ENCODE measurements at regions not wholly inside any gene's neighbourhood (a gene's known extent, or its start where the extent isn't known, plus 50 kb on each side); places are given as distances from the start of the nearest gene placed in this dataset.
"Not testable (repeated sequence)": the region's sequence is repeated elsewhere in the genome, so short reads cannot be mapped to it uniquely, and the experiment has no call there.

DNA sequence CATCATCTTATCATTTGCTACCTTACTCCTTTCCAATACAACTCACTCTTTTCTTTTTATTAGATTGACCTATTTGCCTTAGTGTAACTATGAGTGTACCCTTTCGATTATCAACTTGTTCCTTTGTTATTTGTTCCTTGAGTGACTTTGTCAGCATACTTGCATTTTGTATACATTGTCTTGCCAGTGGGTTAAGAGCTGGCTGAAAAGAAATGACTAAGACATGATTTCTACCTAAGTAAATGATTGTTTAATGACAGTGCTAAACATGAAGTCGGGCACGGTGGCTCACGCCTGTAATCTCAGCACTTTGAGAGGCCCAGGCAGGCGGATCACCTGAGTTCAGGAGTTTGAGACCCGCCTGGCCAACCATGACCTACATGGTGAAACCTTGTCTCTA, 1042.3 kb downstream of the TBL1XR1 start:
- DNase-seq: no peak

DNA sequence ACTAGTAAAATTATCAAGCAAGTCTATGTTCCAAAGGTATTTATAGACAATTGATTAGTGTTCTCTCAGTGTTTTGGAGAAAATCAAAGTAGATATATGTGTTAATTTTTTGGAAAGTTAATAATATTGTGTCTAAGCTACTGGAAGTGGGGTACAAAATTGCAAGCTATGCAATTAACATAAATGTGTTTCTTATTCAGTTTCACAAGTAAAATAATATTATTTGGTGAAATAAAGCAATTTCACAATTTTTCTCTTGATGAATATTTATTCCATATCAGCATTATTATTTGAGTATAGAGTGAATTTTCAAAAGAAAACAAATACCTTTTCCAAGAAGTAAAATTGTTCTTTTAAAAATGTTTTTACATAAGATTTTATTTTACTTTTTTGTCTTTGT, 1047.7 kb downstream of the TBL1XR1 start:
- DNase-seq: no peak

DNA sequence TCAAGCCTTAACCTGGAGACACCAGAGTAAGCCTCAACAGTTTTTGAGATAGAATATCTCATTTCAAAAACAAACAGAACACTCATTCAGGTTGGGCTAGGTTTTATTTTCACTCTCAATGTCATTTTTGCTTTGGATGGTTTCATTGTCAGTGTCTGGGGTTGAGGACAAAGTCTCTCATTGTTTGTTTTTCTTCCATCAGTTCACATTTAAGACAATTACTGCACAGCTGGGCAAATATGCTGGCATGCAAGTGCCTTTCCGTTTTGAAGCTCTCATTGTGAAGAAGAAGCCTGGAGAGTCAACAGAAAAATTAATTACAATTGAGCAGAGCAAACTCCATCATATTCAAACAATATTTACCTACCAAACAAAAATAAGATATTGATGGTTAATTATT, 1050.0 kb downstream of the TBL1XR1 start:
- no peak for DNase-seq

DNA sequence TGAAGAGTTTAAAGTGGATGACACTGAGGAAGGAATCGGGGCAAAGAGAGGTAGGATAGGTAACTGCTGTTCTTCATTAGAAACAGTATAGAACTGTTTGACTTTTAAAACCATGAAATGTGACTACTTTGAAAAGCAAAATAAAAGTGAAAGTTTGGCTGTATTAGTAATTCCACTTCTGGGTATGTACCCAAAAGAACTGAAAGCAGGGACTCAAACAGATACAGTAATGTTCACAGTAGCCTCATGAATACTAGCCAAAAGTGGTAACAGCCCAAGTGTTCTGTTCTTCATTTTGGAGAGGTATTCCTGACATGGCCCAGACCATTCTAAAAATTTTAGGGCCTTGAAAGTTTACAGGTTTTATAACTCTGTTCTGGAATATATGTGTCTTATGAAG, 1055.4 kb downstream of the TBL1XR1 start:
- DNase-seq: no peak

DNA sequence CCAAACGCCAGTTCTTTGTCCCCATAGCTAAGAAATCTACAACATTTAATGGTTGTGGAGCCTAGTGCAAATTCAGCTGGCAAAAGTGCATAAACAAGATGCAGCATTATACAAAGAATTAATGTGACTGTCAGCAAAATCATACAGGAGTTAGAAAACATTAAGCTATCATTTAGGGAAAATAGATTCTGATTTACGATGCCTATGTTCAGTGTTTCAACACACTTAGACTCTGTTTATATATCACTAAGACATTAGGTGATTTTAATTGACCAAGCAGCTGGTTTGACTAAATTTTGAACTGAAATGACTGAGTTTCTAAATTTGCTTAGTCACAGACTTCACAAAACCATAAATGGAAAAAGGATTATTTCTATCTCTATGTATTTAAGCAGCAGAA, 1076.8 kb downstream of the TBL1XR1 start:
- DNase-seq: no peak

DNA sequence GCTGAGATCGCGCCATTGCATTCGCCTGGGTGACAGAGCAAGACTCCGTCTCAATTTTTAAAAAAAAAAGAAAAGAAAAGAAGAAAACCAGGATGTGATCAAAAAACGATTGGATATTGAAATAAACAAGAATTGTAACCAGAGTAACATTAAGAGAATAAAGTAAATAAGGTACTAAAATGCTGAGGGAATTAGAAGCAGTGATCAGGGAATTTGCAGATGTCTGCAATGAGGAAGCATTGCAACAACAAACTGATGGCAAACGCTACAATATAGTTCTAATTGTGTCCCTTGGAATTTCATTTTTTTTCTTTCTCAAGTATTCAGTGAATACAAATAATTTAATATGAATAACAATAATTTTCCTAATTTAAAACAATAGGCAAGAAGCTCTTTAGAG, 1077.5 kb downstream of the TBL1XR1 start:
- no peak for DNase-seq

DNA sequence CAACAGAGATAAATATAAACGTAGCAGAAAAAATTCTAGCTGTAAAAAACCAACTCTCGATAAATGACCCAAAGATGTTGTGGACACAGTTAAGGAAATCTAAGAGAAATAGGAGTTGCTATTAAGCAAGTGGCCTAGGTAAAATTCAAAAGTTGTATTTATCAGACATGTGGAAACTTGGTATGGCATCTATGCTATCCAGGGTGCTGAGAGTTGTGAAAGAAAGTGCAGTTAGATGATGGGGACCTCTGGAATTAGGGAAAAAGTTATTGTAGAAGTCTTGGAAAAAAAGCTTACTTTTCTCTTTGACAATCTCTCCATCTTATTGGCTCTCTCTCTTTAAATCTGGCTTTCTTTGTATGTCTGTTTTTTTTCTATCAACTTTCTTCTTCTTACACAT, 1090.9 kb downstream of the TBL1XR1 start:
- DNase-seq: no peak

DNA sequence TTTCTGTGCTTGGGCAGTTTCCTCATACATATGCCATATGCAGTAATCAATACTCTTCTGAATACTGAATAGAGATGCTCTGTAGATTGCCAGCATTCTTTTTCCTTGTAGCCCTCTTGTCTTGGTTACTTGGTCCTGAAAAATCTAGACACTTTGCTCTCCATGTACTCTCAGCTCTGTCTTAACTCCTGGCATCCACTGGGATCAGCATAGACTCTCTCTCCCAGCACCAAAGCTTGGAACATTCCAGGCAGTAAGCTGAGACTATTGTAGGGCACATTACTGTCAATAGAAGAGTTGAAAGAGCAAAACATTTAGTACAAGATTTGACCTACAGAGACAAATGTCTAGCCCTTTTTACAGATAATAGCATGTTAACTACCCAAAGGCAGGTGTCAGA, 1100.3 kb downstream of the TBL1XR1 start:
- no peak for DNase-seq

DNA sequence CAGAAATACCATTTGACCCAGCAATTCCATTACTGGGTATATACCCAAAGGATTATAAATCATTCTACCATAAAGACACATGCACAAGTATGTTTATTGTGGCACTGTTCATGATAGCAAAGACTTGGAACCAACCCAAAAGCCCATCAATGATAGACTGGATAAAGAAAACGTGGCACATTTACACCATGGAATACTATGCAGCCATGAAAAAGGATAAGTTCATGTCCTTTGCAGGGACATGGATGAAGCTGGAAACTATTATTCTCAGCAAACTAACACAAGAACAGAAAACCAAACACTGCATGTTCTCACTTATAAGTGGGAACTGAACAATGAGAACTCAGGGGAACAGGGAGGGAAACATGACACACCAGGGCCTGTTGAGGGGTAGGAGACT, 1103.4 kb downstream of the TBL1XR1 start:
- DNase-seq: not testable (repeated sequence)

DNA sequence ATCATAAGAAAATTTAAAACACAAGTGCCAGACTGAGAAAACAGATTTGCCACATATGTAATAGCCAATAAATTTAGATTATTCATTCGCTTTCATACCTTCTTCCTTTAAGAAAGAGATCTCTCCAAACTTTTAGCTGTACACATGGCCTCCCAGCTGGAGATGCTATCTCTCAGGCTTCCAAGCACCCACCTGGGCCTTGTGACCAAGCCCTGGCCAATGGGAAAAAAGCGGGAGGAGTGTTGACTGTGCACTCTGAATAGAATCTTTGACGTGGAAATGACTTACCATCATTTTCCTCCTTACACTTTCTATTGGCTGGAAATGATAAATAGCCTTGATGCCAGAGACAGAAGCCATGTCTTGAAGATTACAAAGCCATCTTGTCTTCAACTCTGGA, 1106.6 kb downstream of the TBL1XR1 start:
- DNase-seq: no peak

DNA sequence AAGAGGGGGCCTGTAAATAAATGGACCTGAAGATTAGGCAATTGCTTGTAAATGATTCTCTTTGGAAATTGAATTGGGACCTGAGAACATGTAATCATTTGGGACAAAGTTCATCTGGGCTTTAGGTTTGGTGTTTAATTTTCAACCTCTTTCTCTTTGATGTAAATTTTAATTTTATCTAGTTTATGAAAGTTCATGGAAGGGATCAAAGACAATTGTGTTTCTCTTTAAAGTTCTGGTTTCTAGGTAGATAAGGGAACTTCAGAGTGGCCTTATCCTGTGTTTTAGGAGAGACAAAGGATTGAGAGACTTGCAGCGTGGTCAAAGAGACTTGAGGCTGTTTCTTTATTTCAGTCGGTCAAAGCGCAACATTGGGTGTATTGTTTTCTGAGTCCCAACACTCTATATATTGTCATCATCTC, 1108.3 kb downstream of the TBL1XR1 start:
- no peak for DNase-seq

DNA sequence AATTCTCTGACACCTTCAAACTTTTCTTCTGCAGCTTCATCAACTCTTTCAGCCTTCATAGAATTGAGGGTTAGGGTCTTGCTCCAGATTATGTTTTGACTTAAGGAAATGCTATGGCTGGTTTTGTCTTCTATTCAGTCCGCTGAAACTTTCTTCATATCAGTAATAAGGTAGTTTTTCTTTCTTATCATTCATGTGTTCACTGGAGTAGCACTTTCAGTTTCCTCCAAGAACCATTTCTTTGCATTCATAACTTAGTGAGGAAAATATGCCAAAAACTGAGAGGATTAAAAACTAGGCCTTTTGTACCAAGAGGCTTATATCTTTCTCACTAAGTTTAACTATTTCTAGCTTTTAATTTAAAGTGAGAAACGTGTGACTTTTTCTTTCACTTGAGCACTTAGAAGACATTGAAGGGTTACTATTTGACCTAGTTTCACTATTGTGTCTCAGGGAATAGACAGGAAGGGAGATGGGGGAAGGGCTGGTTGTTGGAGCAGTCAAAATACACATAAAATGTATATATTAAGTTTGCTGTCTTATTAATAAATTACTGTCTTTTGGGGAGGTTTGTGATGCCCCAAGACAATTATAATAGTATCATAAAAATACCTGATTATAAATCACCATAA, 1110.1 kb downstream of the TBL1XR1 start:
- no peak for DNase-seq

DNA sequence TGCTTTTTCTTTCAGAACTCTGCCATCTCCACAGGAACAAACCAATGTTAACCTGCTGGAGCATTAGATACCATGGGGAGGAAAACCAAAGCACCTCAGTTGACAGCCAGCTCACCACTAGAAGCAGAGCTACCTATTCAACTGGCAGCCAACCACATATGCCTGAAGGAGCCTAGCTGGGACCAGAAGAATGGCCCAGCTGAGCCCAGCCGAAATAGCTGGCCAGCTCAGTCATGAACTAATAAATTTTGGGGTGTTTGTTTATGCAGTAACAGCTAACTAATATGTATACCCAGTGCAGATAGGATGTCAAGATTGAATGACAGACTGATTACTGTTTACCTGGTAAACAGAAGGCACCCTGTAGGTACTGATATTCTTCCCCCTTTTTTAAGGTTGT, 1117.5 kb downstream of the TBL1XR1 start:
- DNase-seq: no peak

DNA sequence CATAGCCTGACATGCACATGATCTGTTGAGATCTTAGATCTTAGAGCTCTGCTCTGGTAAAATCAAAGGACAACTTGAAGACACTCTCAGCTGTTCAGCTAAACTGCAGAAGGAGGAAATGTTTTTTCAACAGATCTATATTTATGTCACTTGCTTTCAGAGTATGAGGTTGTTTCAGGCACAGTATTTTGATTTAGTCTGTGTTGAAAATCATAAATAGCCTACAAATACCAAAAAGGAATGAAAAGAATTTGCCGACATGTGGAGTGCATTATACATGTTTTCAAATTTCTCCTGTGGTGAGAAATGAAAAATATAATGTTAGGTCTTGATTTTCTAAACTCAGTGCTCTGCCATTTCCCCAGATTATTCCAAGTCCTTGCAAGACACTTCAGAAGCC, 1118.4 kb downstream of the TBL1XR1 start:
- DNase-seq: no peak

DNA sequence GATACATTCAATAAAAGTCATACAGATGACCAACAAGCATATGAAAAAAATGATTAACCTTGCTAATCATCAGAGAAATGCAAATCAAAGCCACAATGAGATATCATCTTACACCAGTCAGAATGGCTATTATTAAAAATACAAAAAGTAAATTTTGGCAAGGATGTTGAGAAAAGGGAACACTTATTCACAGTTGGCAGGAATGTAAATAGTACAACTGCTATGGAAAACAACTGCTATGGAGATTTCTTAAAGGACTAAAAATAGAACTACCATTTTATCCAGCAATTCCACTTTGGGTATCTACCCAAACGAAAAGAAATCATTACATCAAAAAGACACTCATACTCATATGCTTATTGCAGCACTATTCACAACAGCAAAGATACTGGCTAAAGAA, 1121.8 kb downstream of the TBL1XR1 start:
- DNase-seq: no peak

DNA sequence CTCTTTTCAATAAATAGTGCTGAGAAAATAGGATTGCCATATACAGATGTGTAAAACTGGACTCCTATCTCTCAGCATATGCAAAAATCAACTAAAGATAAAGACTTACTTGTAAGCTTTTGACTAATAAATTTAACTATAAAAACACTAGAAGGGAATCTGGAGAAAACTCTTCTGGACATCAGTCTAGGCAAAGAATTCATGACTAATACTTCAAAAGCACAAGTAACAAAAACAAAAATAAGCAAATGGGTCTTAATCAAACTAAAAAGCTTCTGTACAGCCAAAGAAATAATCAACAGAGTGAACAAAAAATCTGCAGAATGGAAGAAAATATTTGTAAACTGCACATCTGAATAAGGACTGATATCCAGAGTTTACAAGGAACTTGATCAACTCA, 1122.2 kb downstream of the TBL1XR1 start:
- DNase-seq: no peak

DNA sequence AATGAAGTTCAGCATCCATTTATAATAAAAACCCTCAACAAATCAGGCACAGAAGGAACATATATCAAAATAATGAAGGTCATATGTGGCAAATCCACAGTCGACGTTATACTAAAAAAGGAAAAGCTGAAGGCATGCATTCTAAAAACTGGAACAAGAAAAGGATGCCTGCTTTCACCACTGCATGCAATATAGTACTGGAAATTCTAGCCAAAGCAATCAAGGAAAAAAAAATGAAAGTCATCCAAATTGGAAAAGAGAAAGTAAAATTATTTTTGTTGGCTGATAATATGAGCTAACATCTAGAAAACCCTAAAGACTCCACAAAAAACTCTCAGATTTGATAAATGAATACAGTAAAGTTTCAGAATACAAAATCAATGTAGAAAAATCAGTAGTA, 1123.2 kb downstream of the TBL1XR1 start:
- no peak for DNase-seq

DNA sequence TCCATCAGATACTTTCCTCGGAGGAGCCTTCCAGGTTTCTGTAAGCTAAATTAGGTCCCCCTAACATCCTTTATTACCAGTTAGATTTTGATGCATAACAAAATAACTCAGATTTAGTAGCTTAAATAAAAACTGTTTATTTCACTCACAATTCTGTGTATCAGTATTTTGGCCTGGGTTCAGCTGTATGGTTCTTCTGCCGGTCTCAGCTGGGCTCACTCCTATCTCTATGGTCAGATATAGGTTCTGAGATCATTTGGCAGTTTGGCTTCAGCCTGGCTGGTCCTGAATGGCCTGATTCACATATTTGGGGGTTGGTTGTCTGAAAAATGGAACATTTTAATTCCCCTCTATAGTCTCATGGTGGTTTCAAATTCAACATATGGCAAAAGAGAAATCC, 1125.3 kb downstream of the TBL1XR1 start:
- no peak for DNase-seq

DNA sequence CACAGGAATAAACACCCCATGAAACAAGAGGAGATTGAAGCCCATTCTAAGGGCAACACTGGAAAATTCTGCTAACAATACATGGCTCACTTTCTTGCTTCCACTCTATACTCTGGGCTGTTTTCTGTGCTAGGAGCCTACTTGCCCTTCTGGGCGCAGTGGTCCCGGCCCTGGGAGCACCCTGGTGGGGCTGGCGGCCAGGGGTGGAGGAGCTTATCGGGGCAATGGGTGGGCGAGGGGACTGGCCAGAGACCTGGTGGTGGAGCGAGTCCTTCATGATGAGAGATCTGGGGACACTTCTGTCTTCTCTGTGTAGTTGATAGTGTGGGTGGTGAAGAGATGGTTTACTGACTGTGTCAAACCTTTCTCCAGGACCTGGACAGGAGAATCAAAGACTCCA, 1128.5 kb downstream of the TBL1XR1 start:
- no peak for DNase-seq

DNA sequence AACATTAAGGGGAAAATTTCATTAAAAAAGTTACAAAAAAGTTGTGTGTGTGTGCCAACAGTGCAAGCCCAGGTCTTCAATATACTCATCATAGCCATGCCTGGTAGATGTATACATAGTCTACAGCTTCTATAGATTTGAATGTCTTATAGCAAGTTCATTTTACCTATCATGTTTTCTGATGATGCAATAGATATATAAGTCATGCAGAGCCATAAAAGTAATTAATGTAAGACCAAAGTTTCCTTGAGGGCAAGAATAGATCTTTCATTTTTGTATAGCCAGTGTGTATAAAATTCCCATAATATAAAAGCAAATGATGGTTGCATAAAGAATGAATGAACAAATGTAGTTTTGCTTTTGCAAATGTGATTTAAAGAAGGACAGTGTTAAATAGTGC, 1138.4 kb downstream of the TBL1XR1 start:
- no peak for DNase-seq

DNA sequence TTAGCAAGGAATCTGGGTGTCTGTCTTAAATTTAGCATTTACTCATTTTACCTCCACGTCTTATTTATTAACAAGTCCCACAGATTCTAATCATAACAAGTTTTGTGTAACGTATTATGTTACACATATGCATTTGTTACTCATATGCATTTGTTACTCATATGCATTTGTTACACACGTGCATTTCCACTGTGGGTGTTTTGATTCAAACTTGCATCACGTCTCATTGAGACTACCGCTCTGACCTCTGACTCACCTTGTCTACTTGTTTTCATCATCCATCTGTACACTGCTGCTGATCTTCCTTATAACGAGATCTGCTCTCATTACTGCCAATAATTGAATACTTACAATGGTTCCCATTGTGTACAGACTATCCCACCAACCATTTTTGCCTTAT, 1141.4 kb downstream of the TBL1XR1 start:
- no peak for DNase-seq

DNA sequence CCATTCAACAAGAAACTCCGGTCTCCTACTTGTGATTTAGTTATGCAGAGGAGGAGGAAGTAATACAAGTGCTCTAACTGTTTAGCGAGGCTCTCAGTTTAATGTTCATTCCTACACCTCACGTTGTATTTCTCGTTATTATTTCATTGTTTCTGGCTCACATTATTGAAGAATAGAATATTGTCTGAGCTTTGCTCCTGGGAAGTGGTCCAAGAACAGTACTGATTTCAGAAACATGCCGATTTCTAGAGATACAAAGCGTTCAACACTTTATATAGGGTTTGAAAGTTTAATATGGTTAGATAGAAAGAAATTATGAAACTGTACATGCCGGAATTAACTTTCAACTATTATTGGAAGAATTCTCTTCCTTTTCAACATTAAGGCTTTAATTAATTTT, 1145.5 kb downstream of the TBL1XR1 start:
- no peak for DNase-seq

DNA sequence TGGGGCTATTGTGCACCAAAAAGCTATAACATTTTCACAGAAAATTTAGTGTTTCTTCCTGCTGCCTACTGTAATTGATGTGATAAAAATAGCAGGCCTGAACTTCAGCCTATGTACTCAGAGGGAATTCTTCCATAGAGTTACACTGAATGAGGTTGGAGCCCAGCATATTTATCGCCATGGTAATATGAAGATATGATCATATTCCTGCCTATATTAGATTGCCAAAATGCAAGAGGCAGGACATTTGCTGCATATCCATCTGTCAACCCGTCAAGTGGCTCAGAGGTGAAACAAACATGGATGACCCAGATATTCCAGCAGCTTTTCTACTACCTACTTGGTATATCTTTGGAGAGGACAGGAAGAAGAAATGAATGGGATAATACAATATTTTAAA, 1150.6 kb downstream of the TBL1XR1 start:
- no peak for DNase-seq

DNA sequence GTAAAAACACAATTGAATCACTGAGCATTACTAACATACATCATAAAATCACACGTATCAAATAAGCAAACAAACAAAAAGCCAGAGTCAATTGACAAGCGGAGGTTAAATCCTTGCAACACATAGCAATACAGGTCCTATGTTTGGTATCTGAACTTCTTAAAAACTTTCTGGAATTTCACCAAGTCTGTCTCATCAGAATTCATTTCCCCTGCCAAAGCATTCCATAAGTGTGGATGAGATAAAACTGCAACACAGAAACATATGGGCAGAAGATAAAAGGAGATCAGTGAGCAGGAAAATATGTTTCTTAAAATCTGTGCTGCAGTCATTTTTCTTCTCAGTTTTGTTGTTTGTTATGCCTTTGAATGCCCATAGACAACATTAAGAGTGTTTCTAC, 1155.5 kb downstream of the TBL1XR1 start:
- no peak for DNase-seq

DNA sequence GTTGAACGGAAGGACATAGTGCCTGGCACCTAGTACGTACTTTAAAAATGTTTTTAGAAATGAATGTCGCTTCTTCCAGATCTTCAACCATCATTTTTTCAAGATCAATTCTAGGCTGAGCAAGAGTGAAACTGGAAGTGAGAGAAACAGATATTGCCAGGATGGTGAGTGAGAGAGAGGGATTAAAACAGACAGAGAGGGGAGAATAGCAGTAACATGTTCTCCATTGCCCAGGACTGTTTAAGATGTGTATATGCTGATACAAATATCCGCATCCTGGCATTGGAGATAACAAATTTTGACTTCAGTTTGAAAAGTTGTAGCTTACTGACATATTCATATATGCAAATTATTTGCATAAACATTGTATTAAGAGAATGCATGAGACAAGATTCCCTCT, 1156.1 kb downstream of the TBL1XR1 start:
- DNase-seq: no peak

DNA sequence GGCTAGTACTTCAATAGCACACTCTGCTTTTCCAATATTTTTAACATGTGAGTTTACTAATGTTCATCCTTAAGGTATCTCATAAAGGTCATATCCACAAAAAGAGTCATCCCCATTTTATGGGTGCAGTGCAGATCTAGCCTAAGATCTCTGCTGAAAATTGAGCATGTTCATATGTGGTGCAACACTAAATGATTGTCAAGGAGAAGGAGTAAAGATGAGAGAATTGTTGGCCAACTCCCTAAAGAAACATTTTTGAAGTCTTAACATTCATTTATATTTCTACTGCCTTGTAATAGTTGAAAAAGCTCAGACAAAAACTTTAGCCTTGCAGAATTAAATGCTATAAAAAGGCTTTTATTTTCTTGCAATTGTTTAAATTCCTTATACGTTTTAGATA, 1159.6 kb downstream of the TBL1XR1 start:
- DNase-seq: no peak
